H1 (cell line): ENCODE measurements at regions not wholly inside any gene's neighbourhood (a gene's known extent, or its start where the extent isn't known, plus 50 kb on each side); places are given as distances from the start of the nearest gene placed in this dataset.

Source experiments
- CBX8 ChIP-seq: fragments of 300-800, 300-1000 bp; sonication (generic); IDR thresholded peaks from 2 replicates; pipeline ENCODE4 v1.7.1; 2016; ENCODE audit warnings: low read depth, low read length, borderline replicate concordance
- CEBPB ChIP-seq: IDR thresholded peaks from 2 replicates; pipeline ENCODE4 v1.6.1; 2012; ENCODE audit warnings: low read depth, low read length
- CHD7 ChIP-seq: fragments of 300-600 bp; sonication (generic); IDR thresholded peaks from 2 replicates; pipeline ENCODE4 v1.7.1; 2012; ENCODE audit warnings: low read length, moderate library complexity, mild to moderate bottlenecking, inconsistent platforms; ENCODE audit not compliant: insufficient replicate concordance
- EGR1 ChIP-seq: IDR thresholded peaks from 2 replicates; pipeline ENCODE4 v1.6.1; 2011; ENCODE audit warnings: low read depth, low read length, borderline replicate concordance
- PHF8 ChIP-seq: fragments of 200-600 bp; sonication (generic); conservative IDR thresholded peaks from 2 replicates; pipeline ENCODE4 v1.7.1; 2012; ENCODE audit warnings: low read depth, mild to moderate bottlenecking, inconsistent platforms, low read length, moderate library complexity
- POLR2A ChIP-seq, 2 experiments: IDR thresholded peaks; 1 replicate in 1 of 2; 2 replicates in 1 of 2; pipeline ENCODE4 v1.6.1; 2011; ENCODE audit warnings: low read depth in 2 of 2, low read length in 2 of 2, mild to moderate bottlenecking in 2 of 2; ENCODE audit errors: control extremely low read depth in 1 of 2
- RXRA ChIP-seq: IDR thresholded peaks from 2 replicates; pipeline ENCODE4 v1.6.1; 2011; ENCODE audit warnings: low read depth, mild to moderate bottlenecking, low read length, moderate library complexity; ENCODE audit not compliant: insufficient read depth
- SIN3A ChIP-seq, 2 experiments: IDR thresholded peaks in 1 of 2; conservative IDR thresholded peaks in 1 of 2; 2 replicates each; pipeline ENCODE4 v1.6.1; 2011 to 2012; ENCODE audit warnings: low read length in 2 of 2, improper control_type of control experiment in 1 of 2, low read depth in 1 of 2, mild to moderate bottlenecking in 1 of 2
- TAF7 ChIP-seq: optimal IDR thresholded peaks from 2 replicates; pipeline ENCODE3; 2011; ENCODE audit warnings: low read depth, mild to moderate bottlenecking, inconsistent platforms, low read length, moderate library complexity, borderline replicate concordance
- TF ChIP-seq, protein P1 (sequence below): IDR thresholded peaks from 2 replicates; pipeline ENCODE4 v1.6.1; 2012; ENCODE audit warnings: inconsistent platforms

- TF ChIP-seq CHD7 (no peak), PHF8 (no peak), CBX8 (no peak), TAF7 (no peak), CEBPB (no peak), POLR2A (IDR thresholded peaks at IDR 0.05; ENCODE audit: control extremely low read depth in 1 of 2, low read depth in 2 of 2, low read length in 2 of 2) (no peak), SIN3A (conservative IDR thresholded peaks at IDR 0.05 in 1 of 2, IDR thresholded peaks at IDR 0.05 in 1 of 2; ENCODE audit: low read depth in 1 of 2, low read length in 2 of 2) (no peak), RXRA (no peak), EGR1 (no peak)
- TF ChIP-seq, protein P1, sequence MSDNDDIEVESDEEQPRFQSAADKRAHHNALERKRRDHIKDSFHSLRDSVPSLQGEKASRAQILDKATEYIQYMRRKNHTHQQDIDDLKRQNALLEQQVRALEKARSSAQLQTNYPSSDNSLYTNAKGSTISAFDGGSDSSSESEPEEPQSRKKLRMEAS, result no peak
Observed at GRCh38 chr5:128762661-128763306, 202.5 kb upstream of the SLC27A6 start (continued).
